Adipocyte (in vitro differentiated cells): ENCODE measurements at regions not wholly inside any gene's neighbourhood (a gene's known extent, or its start where the extent isn't known, plus 50 kb on each side); places are given as distances from the start of the nearest gene placed in this dataset.

Experiments used
- DNase-seq: peaks from one replicate; pipeline ENCODE4 v3.0.0-alpha.2; 2015; ENCODE audit warnings: low read depth
- H3K27me3 ChIP-seq: replicated peaks from 2 replicates; pipeline ENCODE4 v1.7.0; 2013; ENCODE audit warnings: mild to moderate bottlenecking, low read length, moderate library complexity; ENCODE audit not compliant: control insufficient read depth, insufficient read depth
- H3K36me3 ChIP-seq: 2 replicates; pipeline ENCODE4 v1.7.0; 2013; ENCODE audit warnings: low read length, mild to moderate bottlenecking, moderate library complexity; ENCODE audit not compliant: control insufficient read depth, insufficient read depth, severe bottlenecking
- H3K4me1 ChIP-seq: 2 replicates; pipeline ENCODE4 v1.7.0; 2013; ENCODE audit warnings: mild to moderate bottlenecking, low read length, moderate library complexity; ENCODE audit not compliant: control insufficient read depth, insufficient read depth
- H3K4me3 ChIP-seq: 2 replicates; pipeline ENCODE4 v1.7.0; 2013; ENCODE audit warnings: mild to moderate bottlenecking, low read length, moderate library complexity
- H3K9ac ChIP-seq: 2 replicates; pipeline ENCODE4 v1.7.0; 2013; ENCODE audit warnings: mild to moderate bottlenecking, low read length, moderate library complexity
- H3K9me3 ChIP-seq: 2 replicates; pipeline ENCODE4 v1.7.0; 2013; ENCODE audit warnings: mild to moderate bottlenecking, low read length, moderate library complexity; ENCODE audit not compliant: control insufficient read depth

GRCh38 chr2:120677221-120677620 lies 58.4 kb upstream of the GLI2 start:
- DNase-seq, result no peak
- Histone ChIP-seq H3K9ac (peak overlapping the region; percentile 76), H3K4me1 (peaks cover 30% of the 10 kb centered on the region), H3K9me3 (no peaks in the 10 kb centered on the region), H3K27me3 (no peaks in the 10 kb centered on the region), H3K36me3 (no peaks in the 10 kb centered on the region), H3K4me3 (peak overlapping the region; percentile 26)

GRCh38 chr2:120677696-120678247 lies 57.9 kb upstream of the GLI2 start:
- H3K4me1 ChIP-seq, result peaks cover 31% of the 10 kb centered on the region
- no peaks in the 10 kb centered on the region for H3K36me3 ChIP-seq
- no peaks in the 10 kb centered on the region for H3K9me3 ChIP-seq
- peak overlapping the region; percentile 26 for H3K4me3 ChIP-seq
- DNase-seq, result peak; percentile 67
- no peaks in the 10 kb centered on the region for H3K27me3 ChIP-seq
- H3K9ac ChIP-seq, result peak overlapping the region; percentile 76

GRCh38 chr2:120678251-120678650 lies 57.4 kb upstream of the GLI2 start:
- no peaks in the 10 kb centered on the region for H3K9me3 ChIP-seq
- peak; percentile 77 for DNase-seq
- H3K9ac ChIP-seq, result peak overlapping the region; percentile 76
- no peak overlapping the region for H3K4me3 ChIP-seq
- H3K4me1 ChIP-seq, result peaks cover 36% of the 10 kb centered on the region
- H3K36me3 ChIP-seq, result no peaks in the 10 kb centered on the region
- no peaks in the 10 kb centered on the region for H3K27me3 ChIP-seq

- H3K36me3 ChIP-seq, result no peaks in the 10 kb centered on the region
- H3K9me3 ChIP-seq, result no peaks in the 10 kb centered on the region
- H3K27me3 ChIP-seq, result no peaks in the 10 kb centered on the region
- peaks cover 43% of the 10 kb centered on the region for H3K4me1 ChIP-seq
- H3K4me3 ChIP-seq, result no peak overlapping the region
- DNase-seq, result no peak
- peak overlapping the region; percentile 61 for H3K9ac ChIP-seq
Observed at GRCh38 chr2:120678926-120679325, 56.7 kb upstream of the GLI2 start.

- Histone ChIP-seq H3K4me3 (no peak overlapping the region), H3K9ac (peak overlapping the region; percentile 61), H3K36me3 (no peaks in the 10 kb centered on the region), H3K9me3 (no peaks in the 10 kb centered on the region), H3K27me3 (no peaks in the 10 kb centered on the region), H3K4me1 (peaks cover 49% of the 10 kb centered on the region)
- DNase-seq, result no peak
Observed at GRCh38 chr2:120679526-120679925, 56.1 kb upstream of the GLI2 start.

- H3K36me3 ChIP-seq, result no peaks in the 10 kb centered on the region
- peaks cover 56% of the 10 kb centered on the region for H3K4me1 ChIP-seq
- peak; percentile 96 for DNase-seq
- no peaks in the 10 kb centered on the region for H3K9me3 ChIP-seq
- H3K27me3 ChIP-seq, result no peaks in the 10 kb centered on the region
- H3K9ac ChIP-seq, result peak overlapping the region; percentile 61
- H3K4me3 ChIP-seq, result no peak overlapping the region
Observed at GRCh38 chr2:120680136-120680761, 55.4 kb upstream of the GLI2 start.

- no peak for DNase-seq
- no peaks in the 10 kb centered on the region for H3K27me3 ChIP-seq
- H3K4me3 ChIP-seq, result no peak overlapping the region
- no peaks in the 10 kb centered on the region for H3K36me3 ChIP-seq
- H3K9ac ChIP-seq, result peak overlapping the region; percentile 13
- no peaks in the 10 kb centered on the region for H3K9me3 ChIP-seq
- H3K4me1 ChIP-seq, result peaks cover 58% of the 10 kb centered on the region
Observed at GRCh38 chr2:120681181-120681580, 54.5 kb upstream of the GLI2 start.

GRCh38 chr2:120681696-120682288 lies 53.9 kb upstream of the GLI2 start:
- H3K9ac ChIP-seq, result no peak overlapping the region

GRCh38 chr2:120682654-120683053 lies 53.0 kb upstream of the GLI2 start:
- H3K9me3 ChIP-seq, result no peaks in the 10 kb centered on the region
- DNase-seq, result peak; percentile 8
- no peaks in the 10 kb centered on the region for H3K36me3 ChIP-seq
- H3K4me3 ChIP-seq, result no peak overlapping the region
- H3K9ac ChIP-seq, result no peak overlapping the region
- no peaks in the 10 kb centered on the region for H3K27me3 ChIP-seq
- peaks cover 48% of the 10 kb centered on the region for H3K4me1 ChIP-seq

More at GRCh38 chr2:120681696-120682288, 53.9 kb upstream of the GLI2 start:
- Histone ChIP-seq H3K9me3 (no peaks in the 10 kb centered on the region), H3K4me1 (peaks cover 56% of the 10 kb centered on the region), H3K27me3 (no peaks in the 10 kb centered on the region), H3K4me3 (no peak overlapping the region), H3K36me3 (no peaks in the 10 kb centered on the region)
- DNase-seq, result no peak

- Histone ChIP-seq H3K36me3 (no peaks in the 10 kb centered on the region), H3K27me3 (no peaks in the 10 kb centered on the region), H3K9me3 (no peaks in the 10 kb centered on the region), H3K9ac (no peak overlapping the region), H3K4me1 (peaks cover 44% of the 10 kb centered on the region), H3K4me3 (no peak overlapping the region)
- DNase-seq, result peak; percentile 42
Observed at GRCh38 chr2:120683081-120683480, 52.6 kb upstream of the GLI2 start.

GRCh38 chr2:120683701-120684100 lies 52.0 kb upstream of the GLI2 start:
- DNase-seq, result no peak
- Histone ChIP-seq H3K9ac (peak overlapping the region; percentile 71), H3K4me1 (peaks cover 39% of the 10 kb centered on the region), H3K27me3 (no peaks in the 10 kb centered on the region), H3K9me3 (no peaks in the 10 kb centered on the region), H3K36me3 (no peaks in the 10 kb centered on the region), H3K4me3 (peak overlapping the region; percentile 57)
